ENCODE measurements at regions not wholly inside any gene's neighbourhood (a gene's known extent, or its start where the extent isn't known, plus 50 kb on each side); places are given as distances from the start of the nearest gene placed in this dataset.

- no peak for TF ChIP-seq CTCF (conservative IDR thresholded peaks at IDR 0.05; ENCODE audit: low read depth, low read length)
- no peak for TF ChIP-seq EZH2 (IDR thresholded peaks at IDR 0.05; ENCODE audit: low read length, unreplicated experiment)
These were observed 88.6 kb upstream of the NKD1 start for GRCh38 chr16:50459496-50460080.
